ENCODE measurements at regions not wholly inside any gene's neighbourhood (a gene's known extent, or its start where the extent isn't known, plus 50 kb on each side); places are given as distances from the start of the nearest gene placed in this dataset.
A peak's percentile ranks its signal among the peaks of the same experiment; 100 is the strongest.

- DNase-seq = no peak
Measured at GRCh38 chr3:76842216-76842615, 197.7 kb upstream of the ROBO2 start.

GRCh38 chr3:76855451-76855850 lies 184.4 kb upstream of the ROBO2 start:
- no peak for DNase-seq

- DNase-seq = peak; percentile 1
Measured at GRCh38 chr3:76859596-76859995, 180.3 kb upstream of the ROBO2 start.

GRCh38 chr3:76864355-76864754 lies 175.5 kb upstream of the ROBO2 start:
- no peak for DNase-seq

GRCh38 chr3:76866729-76867408 lies 173.0 kb upstream of the ROBO2 start:
- DNase-seq = peak; percentile 1

- no peak for DNase-seq
Measured at GRCh38 chr3:76869726-76870384, 170.0 kb upstream of the ROBO2 start.

GRCh38 chr3:76871655-76872054 lies 168.2 kb upstream of the ROBO2 start:
- no peak for DNase-seq

- DNase-seq = no peak
Measured at GRCh38 chr3:76872999-76873398, 166.9 kb upstream of the ROBO2 start.

- DNase-seq = no peak
Measured at GRCh38 chr3:76873532-76874242, 166.2 kb upstream of the ROBO2 start.

- no peak for DNase-seq
Measured at GRCh38 chr3:76879959-76880358, 159.9 kb upstream of the ROBO2 start.

- DNase-seq = no peak
Measured at GRCh38 chr3:76886761-76887500, 153.0 kb upstream of the ROBO2 start.

GRCh38 chr3:76888856-76889255 lies 151.0 kb upstream of the ROBO2 start:
- DNase-seq = no peak

GRCh38 chr3:76889911-76890310 lies 150.0 kb upstream of the ROBO2 start:
- peak; percentile 0 for DNase-seq

- DNase-seq = no peak
Measured at GRCh38 chr3:76897076-76897475, 142.8 kb upstream of the ROBO2 start.

GRCh38 chr3:76900596-76900995 lies 139.3 kb upstream of the ROBO2 start:
- no peak for DNase-seq

GRCh38 chr3:76908156-76908555 lies 131.7 kb upstream of the ROBO2 start:
- no peak for DNase-seq

- peak; percentile 71 for DNase-seq
Measured at GRCh38 chr3:76912841-76913383, 127.0 kb upstream of the ROBO2 start.

- DNase-seq = peak; percentile 85
Measured at GRCh38 chr3:76917436-76917835, 122.5 kb upstream of the ROBO2 start.

- DNase-seq = no peak
Measured at GRCh38 chr3:76920511-76920910, 119.4 kb upstream of the ROBO2 start.

- no peak for DNase-seq
Measured at GRCh38 chr3:76923485-76923884, 116.4 kb upstream of the ROBO2 start.

GRCh38 chr3:76930712-76931111 lies 109.2 kb upstream of the ROBO2 start:
- DNase-seq = peak; percentile 10

GRCh38 chr3:76933245-76933644 lies 106.7 kb upstream of the ROBO2 start:
- no peak for DNase-seq

GRCh38 chr3:76938962-76939361 lies 100.9 kb upstream of the ROBO2 start:
- no peak for DNase-seq
